ENCODE measurements at regions not wholly inside any gene's neighbourhood (a gene's known extent, or its start where the extent isn't known, plus 50 kb on each side); places are given as distances from the start of the nearest gene placed in this dataset.

DNA sequence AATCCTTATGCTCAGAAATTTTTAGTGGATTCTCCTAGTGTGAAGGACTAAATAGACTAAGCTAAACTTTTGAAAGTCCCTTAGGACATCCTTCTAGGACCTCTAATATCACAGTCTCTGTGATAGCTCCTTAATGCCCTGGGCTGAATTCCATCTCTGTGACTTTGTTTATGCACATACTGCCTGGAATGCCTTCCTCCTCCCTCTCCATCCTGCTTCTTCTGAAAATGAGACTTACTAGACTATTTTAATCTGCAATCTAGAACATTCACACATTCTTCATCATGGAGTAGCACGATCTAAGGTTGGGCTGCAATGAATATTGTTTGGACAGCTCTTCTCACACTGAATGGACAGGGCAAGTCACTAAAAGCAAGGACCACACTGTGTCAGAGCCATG is 65.0 kb upstream of the MSX1 start:
- Histone ChIP-seq H3K27me3 (ENCODE audit: control insufficient read depth in 2 of 2, insufficient read depth in 2 of 2, low read length in 2 of 2) (peaks cover 0 to 5% of the 10 kb centered on the region in 2 experiments; a peak in 1 of 5 replicates), H3K4me3 (no peak overlapping the region), H3K9me3 (replicated peaks; ENCODE audit: control insufficient read depth, insufficient read depth, low read depth, low read length) (no peaks in the 10 kb centered on the region; the same call in 1 of the 2 replicates), H2AFZ (ENCODE audit: low read depth, low read length) (no peak overlapping the region), H4K20me1 (replicated peaks; ENCODE audit: control insufficient read depth, insufficient read depth, low read length) (no peaks in the 10 kb centered on the region), H3K9me1 (ENCODE audit: control insufficient read depth, insufficient read depth, low read length) (no peaks in the 10 kb centered on the region), H3K79me2 (ENCODE audit: control insufficient read depth, insufficient read depth, low read length) (no peaks in the 10 kb centered on the region), H3K4me1 (replicated peaks in 1 of 2; ENCODE audit: control insufficient read depth in 2 of 2, insufficient read depth in 2 of 2, low read length in 2 of 2) (no peaks in the 10 kb centered on the region), H3K4me2 (ENCODE audit: insufficient read depth, low read length) (no peak overlapping the region), H3K36me3 (ENCODE audit: control insufficient read depth, insufficient read depth, low read length) (no peaks in the 10 kb centered on the region), H3K9ac (ENCODE audit: insufficient read depth in 1 of 2, low read depth in 2 of 2, low read length in 2 of 2) (no peak overlapping the region), H3K27ac (ENCODE audit: extremely low read depth, low read depth, low read length) (no peak overlapping the region)
- FAIRE-seq: no peak
- BruUV-seq (replicated peaks): no TSS peak
- 0% methylated on average over 1 of the region's 1 CpG for WGBS (ENCODE audit: insufficient coverage, low coverage, missing lambda C conversion rate)
- ChIA-PET POLR2A (no interaction called here), CTCF (ENCODE audit: low intra/inter-chr PET ratio) (no interaction called here)
- in situ Hi-C loops (cut with MboI) (no loop called here), intact Hi-C loops (cut with micrococcal nuclease) (no loop called here)
- no peak for ATAC-seq
- no peak for DNase-seq (ENCODE audit: extremely low read depth in 1 of 4, low spot score in 3 of 4)
- TF ChIP-seq ZNF121 (CRISPR knock-in tag; conservative IDR thresholded peaks at IDR 0.05) (no peak), CSDE1 (IDR thresholded peaks at IDR 0.05) (no peak), DPF2 (IDR thresholded peaks at IDR 0.05) (no peak), HSF4 (CRISPR knock-in tag; IDR thresholded peaks at IDR 0.05; ENCODE audit: borderline replicate concordance) (no peak), ZEB2 (IDR thresholded peaks at IDR 0.05) (no peak), ZNF316 (IDR thresholded peaks at IDR 0.05) (no peak), GATA2 (CRISPR knock-in tag; IDR thresholded peaks at IDR 0.05) (no peak), ZNF277 (CRISPR knock-in tag; IDR thresholded peaks at IDR 0.05; ENCODE audit: borderline replicate concordance) (no peak), FOXA1 (IDR thresholded peaks at IDR 0.05; ENCODE audit: borderline replicate concordance) (no peak), HDAC3 (IDR thresholded peaks at IDR 0.05; ENCODE audit: borderline replicate concordance, partially characterized antibody) (no peak), CLOCK (CRISPR knock-in tag; IDR thresholded peaks at IDR 0.05; ENCODE audit: borderline replicate concordance) (no peak), ZNF217 (CRISPR knock-in tag; IDR thresholded peaks at IDR 0.05) (no peak), RUNX1 (IDR thresholded peaks at IDR 0.05; ENCODE audit: low read depth) (no peak)
- TF ChIP-seq, protein P1, sequence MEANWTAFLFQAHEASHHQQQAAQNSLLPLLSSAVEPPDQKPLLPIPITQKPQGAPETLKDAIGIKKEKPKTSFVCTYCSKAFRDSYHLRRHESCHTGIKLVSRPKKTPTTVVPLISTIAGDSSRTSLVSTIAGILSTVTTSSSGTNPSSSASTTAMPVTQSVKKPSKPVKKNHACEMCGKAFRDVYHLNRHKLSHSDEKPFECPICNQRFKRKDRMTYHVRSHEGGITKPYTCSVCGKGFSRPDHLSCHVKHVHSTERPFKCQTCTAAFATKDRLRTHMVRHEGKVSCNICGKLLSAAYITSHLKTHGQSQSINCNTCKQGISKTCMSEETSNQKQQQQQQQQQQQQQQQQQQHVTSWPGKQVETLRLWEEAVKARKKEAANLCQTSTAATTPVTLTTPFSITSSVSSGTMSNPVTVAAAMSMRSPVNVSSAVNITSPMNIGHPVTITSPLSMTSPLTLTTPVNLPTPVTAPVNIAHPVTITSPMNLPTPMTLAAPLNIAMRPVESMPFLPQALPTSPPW (CRISPR knock-in tag; IDR thresholded peaks at IDR 0.05): no peak

Data from K562 (cell line).